Fibroblast of skin of right quadriceps (primary cell): ENCODE measurements at regions not wholly inside any gene's neighbourhood (a gene's known extent, or its start where the extent isn't known, plus 50 kb on each side); places are given as distances from the start of the nearest gene placed in this dataset.

Experiments used
- DNase-seq: peaks from one replicate; pipeline ENCODE4 v3.0.0-alpha.2; 2013

DNA sequence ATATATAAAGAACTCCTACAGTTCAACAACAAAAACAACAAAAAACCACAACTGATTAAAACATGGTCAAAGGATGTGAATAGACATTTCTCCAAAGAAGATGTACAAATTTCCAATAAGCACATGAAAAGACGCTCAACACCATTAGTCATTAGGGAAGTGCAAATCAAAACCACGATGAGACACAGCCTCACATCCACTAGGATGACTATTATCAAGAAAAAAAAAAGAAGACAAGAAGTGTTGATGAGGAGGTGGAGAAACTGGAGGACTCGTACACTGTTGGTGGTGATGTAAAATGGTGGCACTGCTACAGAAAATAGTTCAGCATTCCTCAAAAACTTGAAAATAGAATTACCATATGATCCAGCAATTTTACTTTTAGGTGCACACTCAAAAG lies 61.0 kb upstream of the SOX1 start:
- DNase-seq, result no peak

DNA sequence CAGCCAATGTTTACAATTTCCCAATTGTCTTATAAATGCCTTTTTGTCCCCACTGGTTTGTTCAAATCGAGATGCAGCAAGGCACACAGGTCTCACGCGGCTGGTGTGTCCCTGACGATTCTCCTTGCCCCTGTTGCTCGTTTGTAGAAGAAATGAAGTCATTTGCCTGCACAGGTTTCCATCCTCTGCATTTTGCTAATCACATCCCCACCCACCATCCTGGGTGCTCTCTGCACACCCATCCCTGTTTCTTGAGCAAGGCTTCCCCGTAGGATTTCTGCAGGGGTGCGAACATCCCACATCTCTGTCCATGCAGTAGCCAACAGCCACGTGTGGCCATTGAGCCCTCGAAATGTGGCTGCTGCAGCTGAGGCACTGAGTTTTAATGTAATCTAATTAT lies 59.8 kb upstream of the SOX1 start:
- DNase-seq, result no peak

DNA sequence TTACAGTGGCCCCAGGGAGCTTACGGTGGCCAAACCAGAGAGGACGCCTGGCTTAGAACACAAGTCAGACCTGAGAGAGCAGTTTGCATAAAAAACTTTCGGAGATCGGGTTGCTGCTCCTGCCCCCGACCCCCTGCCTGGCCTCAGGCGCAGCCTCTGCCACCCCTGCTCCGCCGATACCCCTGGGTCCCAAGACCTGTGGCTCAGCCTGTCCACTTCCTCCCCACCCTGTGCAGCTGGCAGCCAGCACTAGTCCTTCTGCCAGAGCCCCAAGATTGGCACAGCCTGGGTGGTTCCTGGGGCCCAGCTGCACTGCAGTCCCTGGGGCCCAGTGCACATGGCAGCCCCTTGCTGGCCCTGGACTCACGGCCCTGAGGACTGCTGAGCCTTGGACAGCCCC lies 56.2 kb upstream of the SOX1 start:
- no peak for DNase-seq

DNA sequence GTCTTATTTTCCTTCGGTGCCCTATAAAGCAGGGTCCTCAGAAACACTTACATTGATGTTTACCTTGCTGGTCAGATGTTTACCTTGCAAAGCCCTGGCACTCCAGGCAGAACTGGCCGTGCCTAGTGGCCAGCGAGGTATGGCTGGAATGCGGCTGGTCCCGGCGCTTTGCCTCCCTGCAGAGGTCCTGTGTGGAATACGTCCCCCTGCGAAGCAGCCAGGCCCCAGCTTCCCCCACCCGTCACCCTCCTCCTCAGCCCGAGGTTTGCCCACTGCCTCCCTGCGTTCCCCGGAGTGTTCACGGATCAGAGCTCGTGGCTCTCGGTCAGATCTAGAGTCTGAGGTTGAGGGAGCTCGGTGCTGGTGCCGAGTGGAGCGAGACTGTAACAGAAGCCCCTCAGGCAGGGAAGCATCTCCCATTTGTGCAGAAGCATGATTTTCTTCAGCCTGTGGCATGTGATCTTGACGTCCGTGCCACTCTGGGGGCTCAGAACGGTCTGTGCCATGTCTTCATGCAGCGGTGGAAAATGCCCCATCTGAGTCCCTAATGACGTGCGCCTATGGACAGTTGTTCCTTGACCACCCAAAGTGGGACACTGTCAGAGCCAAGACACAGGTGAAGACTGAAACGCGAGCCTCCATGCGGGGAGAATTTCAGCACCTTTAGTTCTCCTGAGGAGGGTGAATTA lies 54.8 kb upstream of the SOX1 start:
- DNase-seq, result no peak

DNA sequence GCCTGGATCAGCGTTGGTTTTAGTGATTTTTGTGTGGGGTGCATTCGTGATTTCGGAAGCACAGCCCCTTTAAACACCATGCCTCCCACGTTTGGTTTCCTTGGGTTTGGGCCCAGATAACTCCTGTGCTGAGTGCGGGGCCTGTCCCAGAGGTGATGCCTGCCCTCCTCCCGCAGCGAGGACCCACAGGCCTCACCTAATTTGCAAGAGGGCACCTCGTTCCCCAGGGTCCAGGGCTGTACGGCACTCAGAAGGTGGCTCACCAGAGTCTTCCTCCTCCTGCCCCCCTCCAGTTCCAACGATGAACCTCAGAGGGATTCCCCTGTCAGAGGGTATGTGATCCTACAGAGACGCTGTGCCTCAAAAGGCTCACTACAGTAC lies 54.3 kb upstream of the SOX1 start:
- DNase-seq, result no peak

DNA sequence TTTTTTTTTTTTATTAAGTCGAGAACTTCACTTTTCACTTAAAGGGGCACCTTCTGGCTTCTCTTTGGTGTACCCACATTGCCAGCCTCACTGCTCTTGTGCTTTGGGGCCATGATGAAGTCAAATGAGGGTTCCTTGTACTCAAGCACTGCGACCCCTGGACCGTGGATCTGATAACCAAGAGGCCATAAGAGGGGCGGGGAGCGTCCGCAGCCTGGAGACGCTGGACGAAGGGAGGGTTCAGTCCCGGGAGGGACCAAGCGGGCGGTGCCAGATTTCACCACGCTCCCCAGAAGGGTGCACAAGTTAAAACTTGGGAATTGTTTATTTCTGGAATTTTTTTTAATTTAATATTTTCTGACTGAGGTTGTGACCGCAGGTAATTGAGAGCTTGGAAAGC lies 53.3 kb upstream of the SOX1 start:
- DNase-seq, result no peak

DNA sequence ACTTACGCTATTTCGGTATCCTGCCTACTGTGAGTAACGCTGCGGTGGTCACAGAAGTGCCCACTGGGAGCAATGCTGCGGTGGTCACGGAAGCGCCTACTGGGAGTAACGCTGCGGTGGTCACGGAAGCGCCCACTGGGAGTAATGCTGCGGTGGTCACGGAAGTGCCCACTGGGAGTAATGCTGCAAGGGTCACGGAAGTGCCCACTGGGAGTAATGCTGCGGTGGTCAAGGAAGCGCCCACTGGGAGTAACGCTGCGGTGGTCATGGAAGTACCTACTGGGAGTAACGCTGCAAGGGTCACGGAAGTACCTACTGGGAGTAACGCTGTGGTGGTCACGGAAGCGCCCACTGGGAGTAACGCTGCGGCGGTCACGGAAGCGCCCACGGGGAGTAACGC lies 52.1 kb upstream of the SOX1 start:
- DNase-seq, result no peak
